NT2/D1 (cell line): ENCODE measurements at regions not wholly inside any gene's neighbourhood (a gene's known extent, or its start where the extent isn't known, plus 50 kb on each side); places are given as distances from the start of the nearest gene placed in this dataset.

Source experiments
- DNase-seq: peaks from one replicate; pipeline ENCODE4 v3.0.0-alpha.2; 2011; ENCODE audit warnings: low read depth, low spot score
- H3K27me3 ChIP-seq: 2 replicates; pipeline ENCODE4 v1.6.0; 2011; ENCODE audit warnings: mild to moderate bottlenecking; ENCODE audit not compliant: insufficient read length, insufficient read depth
- H3K36me3 ChIP-seq: 2 replicates; pipeline ENCODE4 v1.6.1; 2011; ENCODE audit warnings: mild to moderate bottlenecking, low read length, mixed read lengths; ENCODE audit not compliant: insufficient read depth, insufficient read length
- H3K4me1 ChIP-seq: 2 replicates; pipeline ENCODE4 v1.5.1; 2011; ENCODE audit not compliant: insufficient read depth, insufficient read length
- H3K4me3 ChIP-seq: 2 replicates; pipeline ENCODE4 v1.5.1; 2011; ENCODE audit warnings: low read depth; ENCODE audit not compliant: insufficient read length
- H3K9ac ChIP-seq: 2 replicates; pipeline ENCODE4 v1.6.0; 2011; ENCODE audit warnings: low read depth; ENCODE audit not compliant: insufficient read length
- H3K9me3 ChIP-seq: 2 replicates; pipeline ENCODE4 v1.5.1; 2011; ENCODE audit warnings: mild to moderate bottlenecking, low read length; ENCODE audit not compliant: insufficient read depth
- SUZ12 ChIP-seq: IDR thresholded peaks from 2 replicates; pipeline ENCODE4 v1.6.1; 2011; ENCODE audit not compliant: insufficient read length, insufficient read depth; ENCODE audit errors: extremely low read depth
- YY1 ChIP-seq: IDR thresholded peaks from 2 replicates; pipeline ENCODE4 v1.6.1; 2011; ENCODE audit not compliant: insufficient read length, insufficient read depth
- ZNF274 ChIP-seq: IDR thresholded peaks from 2 replicates; pipeline ENCODE4 v1.6.1; 2011; ENCODE audit warnings: mild to moderate bottlenecking, low read depth, low read length

- Histone ChIP-seq H3K27me3 (no peaks in the 10 kb centered on the region), H3K4me1 (no peaks in the 10 kb centered on the region), H3K36me3 (peaks cover 100% of the 10 kb centered on the region), H3K9me3 (peaks cover 100% of the 10 kb centered on the region), H3K4me3 (no peak overlapping the region), H3K9ac (no peak overlapping the region)
- DNase-seq = no peak
- TF ChIP-seq ZNF274 = peak; percentile 92
- TF ChIP-seq SUZ12 = no peak
- no peak for TF ChIP-seq YY1
These were observed 102.0 kb downstream of the SNRPN start for GRCh38 chr15:25056484-25057425.

GRCh38 chr15:25057574-25057973 lies 102.8 kb downstream of the SNRPN start:
- H3K4me3 ChIP-seq = no peak overlapping the region
- TF ChIP-seq ZNF274 (no peak), YY1 (no peak), SUZ12 (no peak)
- no peak overlapping the region for H3K9ac ChIP-seq
- peaks cover 100% of the 10 kb centered on the region for H3K36me3 ChIP-seq
- peaks cover 100% of the 10 kb centered on the region for H3K9me3 ChIP-seq
- H3K4me1 ChIP-seq = no peaks in the 10 kb centered on the region
- no peaks in the 10 kb centered on the region for H3K27me3 ChIP-seq
- no peak for DNase-seq

GRCh38 chr15:25058080-25058785 lies 103.4 kb downstream of the SNRPN start:
- Histone ChIP-seq H3K9ac (no peak overlapping the region), H3K4me1 (no peaks in the 10 kb centered on the region), H3K36me3 (peaks cover 100% of the 10 kb centered on the region), H3K4me3 (no peak overlapping the region), H3K9me3 (peaks cover 100% of the 10 kb centered on the region), H3K27me3 (no peaks in the 10 kb centered on the region)
- TF ChIP-seq YY1 = no peak
- no peak for TF ChIP-seq ZNF274
- TF ChIP-seq SUZ12 = no peak
- DNase-seq = no peak

GRCh38 chr15:25059698-25060471 lies 105.1 kb downstream of the SNRPN start:
- H3K27me3 ChIP-seq = no peaks in the 10 kb centered on the region
- H3K4me1 ChIP-seq = no peaks in the 10 kb centered on the region
- peaks cover 100% of the 10 kb centered on the region for H3K36me3 ChIP-seq
- H3K9ac ChIP-seq = no peak overlapping the region
- DNase-seq = no peak
- TF ChIP-seq ZNF274 (no peak), YY1 (no peak), SUZ12 (no peak)
- no peak overlapping the region for H3K4me3 ChIP-seq
- H3K9me3 ChIP-seq = peaks cover 100% of the 10 kb centered on the region

- Histone ChIP-seq H3K4me1 (no peaks in the 10 kb centered on the region), H3K9ac (no peak overlapping the region), H3K4me3 (no peak overlapping the region), H3K36me3 (peaks cover 100% of the 10 kb centered on the region), H3K9me3 (peaks cover 100% of the 10 kb centered on the region), H3K27me3 (no peaks in the 10 kb centered on the region)
- TF ChIP-seq YY1 (no peak), SUZ12 (no peak), ZNF274 (no peak)
- no peak for DNase-seq
These were observed 105.7 kb downstream of the SNRPN start for GRCh38 chr15:25060472-25060803.

- TF ChIP-seq SUZ12 = no peak
- TF ChIP-seq YY1 = no peak
- TF ChIP-seq ZNF274 = no peak
- Histone ChIP-seq H3K4me3 (no peak overlapping the region), H3K27me3 (no peaks in the 10 kb centered on the region), H3K4me1 (no peaks in the 10 kb centered on the region), H3K36me3 (peaks cover 100% of the 10 kb centered on the region), H3K9ac (no peak overlapping the region), H3K9me3 (peaks cover 100% of the 10 kb centered on the region)
- DNase-seq = no peak
These were observed 106.3 kb downstream of the SNRPN start for GRCh38 chr15:25060996-25061620.
